Muscle layer of colon (tissue), 2 donors: ENCODE measurements at regions not wholly inside any gene's neighbourhood (a gene's known extent, or its start where the extent isn't known, plus 50 kb on each side); places are given as distances from the start of the nearest gene placed in this dataset.

Source experiments
- H3K27ac ChIP-seq: one replicate; pipeline ENCODE4 v1.7.0; 2013; ENCODE audit warnings: low read depth, mild to moderate bottlenecking, low read length, moderate library complexity
- H3K27me3 ChIP-seq, 2 donors: one replicate each; pipeline ENCODE4 v1.7.0; 2013; ENCODE audit warnings: low read length in 2 of 2, mild to moderate bottlenecking in 2 of 2; ENCODE audit not compliant: insufficient read depth in 2 of 2, control insufficient read depth in 1 of 2
- H3K36me3 ChIP-seq: one replicate; pipeline ENCODE4 v1.7.0; 2013; ENCODE audit warnings: mild to moderate bottlenecking, low read length; ENCODE audit not compliant: insufficient read depth
- H3K4me1 ChIP-seq: one replicate; pipeline ENCODE4 v1.7.0; 2013; ENCODE audit warnings: mild to moderate bottlenecking, low read length; ENCODE audit not compliant: insufficient read depth
- H3K4me3 ChIP-seq, 2 donors: one replicate each; pipeline ENCODE4 v1.7.0; 2013; ENCODE audit warnings: low read length in 2 of 2, low read depth in 1 of 2, mild to moderate bottlenecking in 1 of 2, moderate library complexity in 1 of 2
- H3K9ac ChIP-seq: one replicate; pipeline ENCODE4 v1.7.0; 2013; ENCODE audit warnings: low read length
- H3K9me3 ChIP-seq: one replicate; pipeline ENCODE4 v1.7.0; 2013; ENCODE audit warnings: mild to moderate bottlenecking, low read length
- donor health status: abdominal sarcoma.
- donor health status: Adenocarcinoma of cecum.

DNA sequence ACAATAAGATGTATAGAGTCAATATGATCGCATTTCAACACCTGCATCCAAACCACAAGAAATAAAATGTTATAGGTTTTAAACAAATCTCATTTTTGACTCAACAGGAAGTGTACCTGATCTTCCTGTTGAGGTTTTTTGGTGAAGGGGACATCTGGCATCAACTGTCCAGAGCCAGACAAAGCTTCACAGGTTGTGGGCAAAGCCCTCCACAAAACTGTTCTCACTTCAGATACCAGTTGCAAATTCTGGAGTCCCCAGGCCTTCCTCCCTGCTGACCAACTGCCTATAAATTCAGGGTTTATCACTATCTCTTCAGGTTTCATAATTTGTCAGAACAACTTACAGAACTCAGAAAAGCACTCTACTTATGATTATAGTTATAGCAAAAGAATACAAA lies 326.1 kb upstream of the CAMK1G start:
- Histone ChIP-seq H3K9me3 (peaks cover 7% of the 10 kb centered on the region), H3K27ac (no peak overlapping the region), H3K36me3 (no peaks in the 10 kb centered on the region), H3K4me3 (no peak overlapping the region), H3K9ac (no peak overlapping the region), H3K4me1 (no peaks in the 10 kb centered on the region), H3K27me3 (no peaks in the 10 kb centered on the region)

DNA sequence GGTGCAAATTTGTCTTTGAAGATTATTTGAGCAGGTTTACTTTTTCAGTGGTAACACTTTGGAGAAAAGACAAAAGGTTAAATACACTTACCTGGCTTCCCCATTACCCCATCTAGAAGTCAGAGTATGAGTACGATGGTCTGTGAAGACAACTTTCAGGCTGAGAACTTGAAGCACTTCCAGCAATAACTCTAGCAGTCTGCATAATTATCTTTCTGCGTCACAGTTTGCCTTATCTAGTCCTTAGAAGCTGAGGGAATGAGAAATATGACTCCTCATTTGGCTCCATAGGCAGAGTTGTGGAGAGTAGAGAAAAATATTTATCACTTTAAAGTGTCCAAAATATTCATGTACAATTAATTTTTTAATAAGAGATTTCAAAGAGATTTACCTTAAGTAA lies 323.4 kb upstream of the CAMK1G start:
- H3K27me3 ChIP-seq: no peaks in the 10 kb centered on the region
- no peak overlapping the region for H3K27ac ChIP-seq
- peaks cover 7% of the 10 kb centered on the region for H3K9me3 ChIP-seq
- no peak overlapping the region for H3K4me3 ChIP-seq
- no peaks in the 10 kb centered on the region for H3K4me1 ChIP-seq
- no peaks in the 10 kb centered on the region for H3K36me3 ChIP-seq
- H3K9ac ChIP-seq: no peak overlapping the region

DNA sequence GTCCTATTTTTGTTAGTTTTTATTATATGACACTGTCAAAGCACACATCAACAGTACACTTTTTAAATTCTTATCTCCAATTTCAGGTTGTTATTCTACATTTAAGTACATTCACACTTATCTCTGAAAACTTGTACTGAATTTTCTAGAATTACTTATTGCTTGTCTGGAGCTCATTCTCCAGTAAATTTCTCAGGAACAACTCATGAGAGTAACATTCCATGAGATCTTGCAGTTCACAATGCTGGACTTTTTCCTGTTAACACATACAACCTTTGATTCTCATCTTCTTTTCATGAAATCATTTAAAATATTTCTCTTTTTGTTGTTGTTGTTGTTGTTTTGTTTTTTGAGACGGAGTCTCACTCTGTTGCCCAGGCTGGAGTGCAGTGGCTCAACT lies 320.9 kb upstream of the CAMK1G start:
- H3K4me1 ChIP-seq: peaks cover 8% of the 10 kb centered on the region
- H3K9me3 ChIP-seq: peaks cover 6% of the 10 kb centered on the region
- no peak overlapping the region for H3K9ac ChIP-seq
- no peaks in the 10 kb centered on the region for H3K27me3 ChIP-seq
- H3K27ac ChIP-seq: no peak overlapping the region
- no peaks in the 10 kb centered on the region for H3K36me3 ChIP-seq
- H3K4me3 ChIP-seq: no peak overlapping the region

DNA sequence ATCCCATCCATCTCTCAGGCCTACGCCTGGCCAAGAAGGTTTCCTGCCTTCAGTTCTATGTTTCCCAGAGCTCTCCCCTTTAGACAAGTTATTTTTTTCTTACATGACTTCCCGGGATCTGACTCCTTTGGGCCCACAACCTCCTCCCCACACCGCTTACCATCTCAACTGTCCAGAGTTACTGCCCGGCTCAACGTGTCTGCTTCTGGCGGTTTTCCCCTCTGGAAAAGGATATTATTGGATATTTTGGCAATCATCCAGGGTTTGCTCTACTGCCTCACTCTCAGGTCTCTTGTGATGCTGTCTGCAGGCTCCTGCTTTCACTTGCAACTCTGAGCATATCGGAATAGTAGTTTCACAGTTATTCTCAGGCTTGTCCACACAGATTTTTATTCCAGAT lies 318.2 kb upstream of the CAMK1G start:
- Histone ChIP-seq H3K9me3 (no peaks in the 10 kb centered on the region), H3K4me3 (no peak overlapping the region), H3K27me3 (no peaks in the 10 kb centered on the region), H3K27ac (no peak overlapping the region), H3K36me3 (no peaks in the 10 kb centered on the region), H3K4me1 (peaks cover 8% of the 10 kb centered on the region), H3K9ac (no peak overlapping the region)

DNA sequence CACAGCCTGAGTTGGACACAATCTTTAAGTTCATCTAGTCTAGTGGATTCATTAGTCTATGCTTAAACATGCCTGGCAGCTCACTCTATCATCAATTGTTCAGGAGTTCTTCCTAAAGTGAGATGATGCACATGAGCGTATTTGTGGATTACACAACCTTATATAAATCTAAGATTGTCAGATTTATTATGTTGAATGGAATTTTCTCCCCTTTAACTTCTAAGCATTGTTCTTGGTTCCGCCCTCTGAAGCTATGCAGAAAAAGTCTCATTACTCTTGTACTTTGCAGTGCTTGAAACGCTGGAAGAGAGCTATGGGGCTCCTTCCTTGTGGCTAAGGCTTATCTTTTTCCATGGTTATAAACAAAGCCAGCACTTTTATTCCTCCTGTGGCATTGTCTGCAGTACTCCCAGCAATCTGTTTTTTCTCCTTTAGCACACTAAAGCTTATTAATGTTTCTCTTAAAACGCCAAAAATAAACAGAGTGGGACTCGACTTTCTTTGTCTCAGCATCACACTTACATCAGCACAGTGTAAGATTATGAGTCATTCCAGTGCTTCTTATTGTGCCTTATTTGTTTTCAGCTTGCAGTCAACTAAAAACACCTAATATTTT lies 316.8 kb upstream of the CAMK1G start:
- no peak overlapping the region for H3K4me3 ChIP-seq
- H3K27ac ChIP-seq: no peak overlapping the region
- H3K36me3 ChIP-seq: no peaks in the 10 kb centered on the region
- no peak overlapping the region for H3K9ac ChIP-seq
- no peaks in the 10 kb centered on the region for H3K9me3 ChIP-seq
- H3K27me3 ChIP-seq: no peaks in the 10 kb centered on the region
- H3K4me1 ChIP-seq: peaks cover 8% of the 10 kb centered on the region

DNA sequence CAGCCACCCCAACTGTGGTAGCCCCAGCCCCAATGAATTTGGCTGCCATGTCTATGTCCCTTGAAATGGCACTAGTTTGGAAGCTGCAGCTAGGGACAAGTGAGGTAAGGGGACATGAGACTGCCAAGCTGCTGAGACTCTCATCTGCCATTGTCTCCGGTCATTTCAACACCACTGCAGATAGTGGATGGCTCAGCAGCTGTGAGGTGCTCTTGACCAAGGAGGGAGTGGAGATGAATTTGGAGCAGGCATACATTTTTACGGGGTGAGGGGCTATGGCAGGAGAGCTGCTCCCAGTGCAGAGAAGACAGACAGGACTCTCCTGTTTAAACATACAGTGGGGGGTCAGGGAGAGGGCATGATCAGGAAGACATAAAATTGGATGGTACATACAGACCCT lies 315.5 kb upstream of the CAMK1G start:
- no peaks in the 10 kb centered on the region for H3K36me3 ChIP-seq
- no peak overlapping the region for H3K9ac ChIP-seq
- H3K9me3 ChIP-seq: no peaks in the 10 kb centered on the region
- peaks cover 8% of the 10 kb centered on the region for H3K4me1 ChIP-seq
- no peaks in the 10 kb centered on the region for H3K27me3 ChIP-seq
- no peak overlapping the region for H3K27ac ChIP-seq
- H3K4me3 ChIP-seq: no peak overlapping the region

DNA sequence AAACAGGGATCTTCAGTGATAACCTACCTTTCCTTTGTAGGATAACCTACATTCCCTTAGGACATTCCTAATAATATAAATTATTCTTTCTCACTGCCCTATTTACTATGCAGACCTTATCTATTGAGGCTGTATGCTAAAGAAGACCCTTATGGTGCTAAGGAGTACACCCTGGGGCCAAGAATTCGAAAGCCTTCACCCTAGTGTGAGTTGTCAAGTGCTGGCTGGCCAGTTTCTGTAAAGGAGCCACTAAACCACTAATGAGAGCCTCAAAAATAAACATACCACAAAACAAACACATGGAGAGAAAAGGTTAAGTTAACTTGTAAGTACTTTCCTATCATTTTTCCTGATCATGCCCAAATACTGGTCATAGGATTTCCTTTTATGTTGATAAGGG lies 315.0 kb upstream of the CAMK1G start:
- H3K36me3 ChIP-seq: no peaks in the 10 kb centered on the region
- H3K27me3 ChIP-seq: no peaks in the 10 kb centered on the region
- peaks cover 8% of the 10 kb centered on the region for H3K4me1 ChIP-seq
- H3K4me3 ChIP-seq: no peak overlapping the region
- no peaks in the 10 kb centered on the region for H3K9me3 ChIP-seq
- H3K9ac ChIP-seq: no peak overlapping the region
- no peak overlapping the region for H3K27ac ChIP-seq

DNA sequence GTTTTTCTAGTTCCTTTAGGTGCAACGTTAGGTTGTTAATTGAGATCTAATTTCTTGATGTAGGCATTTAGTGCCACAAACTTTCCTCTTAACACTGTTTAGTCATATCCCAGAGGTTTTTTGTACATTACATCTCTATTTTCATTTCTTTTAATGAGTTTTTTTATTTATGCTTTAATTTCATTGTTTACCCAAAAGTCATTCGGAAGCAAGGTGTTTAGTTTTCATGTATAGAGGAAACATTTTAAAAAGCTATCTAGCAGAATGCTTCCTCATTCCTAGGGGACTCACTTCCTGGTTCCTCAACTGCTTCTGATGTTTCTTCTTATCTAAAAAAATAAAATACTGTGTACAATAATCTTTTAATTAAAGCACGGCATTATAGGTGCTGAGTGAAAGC lies 307.2 kb upstream of the CAMK1G start:
- Histone ChIP-seq H3K27me3 (no peaks in the 10 kb centered on the region), H3K4me3 (no peak overlapping the region), H3K4me1 (no peaks in the 10 kb centered on the region), H3K27ac (no peak overlapping the region), H3K36me3 (no peaks in the 10 kb centered on the region), H3K9me3 (no peaks in the 10 kb centered on the region), H3K9ac (no peak overlapping the region)

DNA sequence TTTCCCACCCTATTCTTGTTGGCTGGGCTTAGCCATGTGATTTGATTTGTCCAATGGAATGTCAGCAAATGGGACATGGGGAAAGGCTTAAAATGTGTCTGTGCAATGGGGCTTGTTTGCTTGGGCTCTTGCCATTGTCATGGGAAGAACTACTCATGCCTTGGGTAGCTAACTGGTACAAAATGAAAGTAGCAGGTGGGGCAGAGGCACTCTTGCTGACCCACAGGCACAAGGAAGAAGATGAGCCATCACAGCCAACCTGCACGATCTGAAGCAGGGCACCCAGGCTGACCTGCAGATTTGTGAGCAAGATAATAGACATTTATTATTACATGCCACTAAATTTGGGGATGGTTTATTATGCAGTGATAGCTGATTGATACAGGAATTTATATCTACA lies 305.9 kb upstream of the CAMK1G start:
- Histone ChIP-seq H3K4me1 (no peaks in the 10 kb centered on the region), H3K27ac (no peak overlapping the region), H3K27me3 (no peaks in the 10 kb centered on the region), H3K4me3 (no peak overlapping the region), H3K36me3 (no peaks in the 10 kb centered on the region), H3K9ac (no peak overlapping the region), H3K9me3 (no peaks in the 10 kb centered on the region)

DNA sequence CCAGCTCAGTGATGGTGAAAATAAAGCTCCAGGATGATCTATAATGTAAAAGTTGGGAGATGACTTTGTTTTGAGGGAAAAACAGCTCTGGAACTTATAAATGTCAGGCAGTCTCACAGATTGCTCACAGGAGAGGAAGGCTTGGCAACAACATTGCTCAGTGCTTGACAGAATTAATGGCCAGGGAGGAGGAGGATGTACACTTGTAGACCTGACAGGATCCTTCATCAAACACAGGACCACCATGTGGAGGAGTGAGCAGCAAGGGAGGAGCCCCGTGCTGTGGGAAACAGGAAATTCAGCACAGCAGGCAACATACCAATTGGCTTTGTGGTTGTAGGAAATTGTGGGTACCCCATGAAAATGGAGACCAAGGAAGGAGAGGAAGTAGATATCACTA lies 291.8 kb upstream of the CAMK1G start:
- no peak overlapping the region for H3K4me3 ChIP-seq
- H3K4me1 ChIP-seq: peaks cover 13% of the 10 kb centered on the region
- no peak overlapping the region for H3K27ac ChIP-seq
- no peaks in the 10 kb centered on the region for H3K9me3 ChIP-seq
- no peaks in the 10 kb centered on the region for H3K27me3 ChIP-seq
- no peak overlapping the region for H3K9ac ChIP-seq
- no peaks in the 10 kb centered on the region for H3K36me3 ChIP-seq

DNA sequence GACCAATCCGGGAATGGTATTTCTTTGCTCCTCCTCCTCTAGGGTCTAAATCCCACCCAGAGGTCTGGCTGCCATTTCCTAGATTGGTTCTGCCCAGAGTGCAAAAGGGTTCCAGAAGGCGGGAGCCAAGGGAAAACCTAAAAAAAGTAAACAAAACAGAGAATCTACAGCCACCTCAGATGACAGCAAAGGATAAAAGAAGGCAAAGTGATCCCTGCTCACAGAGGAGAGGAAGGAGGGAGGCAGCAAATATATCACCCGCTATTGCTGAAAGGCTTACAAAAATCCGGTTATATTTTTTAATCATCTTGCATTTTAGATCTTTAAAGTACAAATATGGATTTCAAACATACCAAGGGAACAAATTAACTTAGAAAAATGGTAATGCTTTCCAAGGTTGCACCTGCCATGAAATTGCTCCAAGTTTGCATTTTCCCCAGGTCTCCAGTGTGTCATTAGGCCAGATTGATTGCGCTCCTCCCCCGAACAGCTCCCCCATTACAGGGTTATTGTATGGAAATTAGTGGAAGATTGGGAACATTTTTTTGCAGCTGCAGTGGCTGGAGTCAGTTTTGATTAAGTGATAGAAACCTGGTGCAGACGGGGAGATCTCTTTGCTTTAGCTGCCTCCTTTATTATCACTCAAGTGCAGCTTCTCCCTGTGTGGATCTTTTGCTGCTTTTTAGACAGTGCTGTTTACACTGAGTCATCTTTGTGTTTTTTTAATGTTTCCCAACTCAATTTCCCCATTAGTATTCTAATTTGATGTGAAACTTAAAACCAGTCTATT lies 280.5 kb upstream of the CAMK1G start:
- Histone ChIP-seq H3K27ac (no peak overlapping the region), H3K9ac (no peak overlapping the region), H3K27me3 (no peaks in the 10 kb centered on the region), H3K36me3 (no peaks in the 10 kb centered on the region), H3K9me3 (no peaks in the 10 kb centered on the region), H3K4me3 (no peak overlapping the region), H3K4me1 (no peaks in the 10 kb centered on the region)

DNA sequence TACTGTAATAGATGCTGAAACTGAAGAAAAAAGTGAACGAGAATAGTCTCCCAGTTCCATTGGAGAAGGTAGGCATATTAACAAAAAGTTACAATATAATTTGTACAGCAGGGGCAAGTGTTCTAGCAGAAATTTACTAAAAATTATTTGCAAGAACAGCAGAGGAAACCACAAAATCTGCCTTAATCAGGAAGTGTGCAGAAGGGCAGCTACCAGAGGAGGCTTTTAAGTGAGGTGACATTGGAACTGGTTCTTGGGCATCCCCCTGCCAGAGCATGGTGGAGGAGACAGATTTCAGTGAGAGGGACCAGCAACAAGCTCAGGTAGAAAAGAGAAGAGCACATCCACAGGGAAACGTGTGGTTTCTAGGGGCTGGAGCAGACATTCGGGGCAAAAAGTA lies 279.3 kb upstream of the CAMK1G start:
- Histone ChIP-seq H3K36me3 (no peaks in the 10 kb centered on the region), H3K27me3 (no peaks in the 10 kb centered on the region), H3K27ac (no peak overlapping the region), H3K4me3 (no peak overlapping the region), H3K4me1 (no peaks in the 10 kb centered on the region), H3K9ac (no peak overlapping the region), H3K9me3 (no peaks in the 10 kb centered on the region)
